K562 (cell line): ENCODE measurements at regions not wholly inside any gene's neighbourhood (a gene's known extent, or its start where the extent isn't known, plus 50 kb on each side); places are given as distances from the start of the nearest gene placed in this dataset.

Source experiments
- ATAC-seq: fragments of 200-7000 bp; cut with Tn5 transposase; 3 replicates; pipeline ENCODE4 v1.9.1; 2020; ENCODE audit warnings: moderate library complexity
- BruUV-seq: library from RNA; stranded (reverse); fragments of 400-500 nt; replicated peaks from 2 replicates; lab custom pipeline; 2021; lab: Mats Ljungman, UMichigan
- CTCF ChIA-PET: fragments of 300-600 bp; formaldehyde crosslinking; extraction: SDS; loops from one replicate; lab custom pipeline; 2021; ENCODE audit warnings: low intra/inter-chr PET ratio; lab: Yijun Ruan, JAX
- POLR2A ChIA-PET: fragments of 300-600, 350-650 bp; sonication (Branson Sonifier 250); formaldehyde crosslinking; extraction: SDS; loops from one replicate; lab custom pipeline; 2021; ENCODE audit warnings: antibody characterized with exemption, inconsistent platforms; lab: Yijun Ruan, JAX
- DNase-seq, 4 experiments: peaks; one replicate each; pipeline versions ENCODE4 v3.0.0 to v3.0.0-alpha.2; 2011 to 2018; ENCODE audit warnings: low spot score in 3 of 4, mixed read lengths in 3 of 4; ENCODE audit errors: extremely low read depth in 1 of 4
- FAIRE-seq: peaks from 2 replicates; lab custom pipeline; 2011; peaks lifted over from hg19 to GRCh38; lab: Jason Lieb, UNC
- H2AFZ ChIP-seq: 2 replicates; pipeline ENCODE4 v1.6.0; 2011; ENCODE audit warnings: low read depth, low read length, control low read depth, inconsistent platforms
- H3K27ac ChIP-seq: fragments of 200-600 bp; 3 replicates; pipeline ENCODE4 v1.8.0; 2011; ENCODE audit warnings: low read depth, mild to moderate bottlenecking, control low read depth, inconsistent platforms, low read length, moderate library complexity, mixed read lengths; ENCODE audit errors: extremely low read depth
- H3K27me3 ChIP-seq, 2 experiments: fragments of 300-600 bp in 1 of 2; 2 replicates in 1 of 2; 3 replicates in 1 of 2; pipeline versions ENCODE4 v1.6.0 to v1.8.0; 2011; ENCODE audit warnings: inconsistent platforms in 2 of 2, low read length in 2 of 2, mild to moderate bottlenecking in 1 of 2, mixed read lengths in 1 of 2, moderate library complexity in 1 of 2; ENCODE audit not compliant: control insufficient read depth in 2 of 2, insufficient read depth in 2 of 2
- H3K36me3 ChIP-seq: fragments of 300-600 bp; 3 replicates; pipeline ENCODE4 v1.8.0; 2011; ENCODE audit warnings: mild to moderate bottlenecking, low read length, inconsistent platforms; ENCODE audit not compliant: control insufficient read depth, insufficient read depth
- H3K4me1 ChIP-seq, 2 experiments: fragments of 200-600 bp in 1 of 2; replicated peaks in 1 of 2; 2 replicates in 1 of 2; 3 replicates in 1 of 2; pipeline versions ENCODE4 v1.5.1 to v1.8.0; 2011; ENCODE audit warnings: inconsistent platforms in 2 of 2, low read length in 2 of 2, mild to moderate bottlenecking in 1 of 2, mixed read lengths in 1 of 2, moderate library complexity in 1 of 2; ENCODE audit not compliant: control insufficient read depth in 2 of 2, insufficient read depth in 2 of 2
- H3K4me2 ChIP-seq: 2 replicates; pipeline ENCODE4 v1.6.1; 2011; ENCODE audit warnings: low read length, control low read depth, inconsistent platforms, mixed read lengths; ENCODE audit not compliant: insufficient read depth
- H3K4me3 ChIP-seq: fragments of 200-600 bp; sonication (generic), shearing (Covaris generic); 2 replicates; pipeline ENCODE4 v1.5.1; 2016; ENCODE audit warnings: control low read depth, inconsistent platforms
- H3K79me2 ChIP-seq: fragments of 200-600 bp; 3 replicates; pipeline ENCODE4 v1.8.0; 2011; ENCODE audit warnings: low read length, inconsistent platforms; ENCODE audit not compliant: control insufficient read depth, insufficient read depth
- H3K9ac ChIP-seq, 2 experiments: 2 replicates each; pipeline versions ENCODE4 v1.6.0 to v1.6.1; 2011; ENCODE audit warnings: low read depth in 2 of 2, low read length in 2 of 2, control low read depth in 1 of 2, inconsistent platforms in 1 of 2, mild to moderate bottlenecking in 1 of 2, mixed read lengths in 1 of 2; ENCODE audit not compliant: insufficient read depth in 1 of 2
- H3K9me1 ChIP-seq: one replicate; pipeline ENCODE4 v1.6.0; 2011; ENCODE audit warnings: inconsistent platforms, mild to moderate bottlenecking, low read length, moderate library complexity; ENCODE audit not compliant: control insufficient read depth, insufficient read depth
- H3K9me3 ChIP-seq: replicated peaks from 2 replicates; pipeline ENCODE4 v1.5.1; 2011; ENCODE audit warnings: low read depth, low read length, inconsistent platforms; ENCODE audit not compliant: control insufficient read depth, insufficient read depth
- H4K20me1 ChIP-seq: replicated peaks from 2 replicates; pipeline ENCODE4 v1.6.1; 2011; ENCODE audit warnings: low read length, inconsistent platforms, mixed read lengths; ENCODE audit not compliant: control insufficient read depth, insufficient read depth
- CREM ChIP-seq: IDR thresholded peaks from 2 replicates; pipeline ENCODE4 v1.6.1; 2014; ENCODE audit warnings: antibody characterized with exemption, low read depth
- DIDO1 ChIP-seq: fragments of 450-650 bp; IDR thresholded peaks from 2 replicates; pipeline ENCODE4 v1.6.1; 2016; ENCODE audit warnings: low read depth, missing biosample characterization, missing genetic modification characterization
- ERF ChIP-seq: fragments of 450-650 bp; formaldehyde crosslinking; IDR thresholded peaks from 2 replicates; pipeline ENCODE4 v1.4.0; 2020; ENCODE audit warnings: mild to moderate bottlenecking, mixed read lengths
- ESRRA ChIP-seq: fragments of 450-650 bp; IDR thresholded peaks from 2 replicates; pipeline ENCODE4 v1.6.1; 2014; ENCODE audit warnings: low read depth, mild to moderate bottlenecking, moderate library complexity, borderline replicate concordance
- HDAC3 ChIP-seq: fragments of 450-650 bp; IDR thresholded peaks from 2 replicates; pipeline ENCODE4 v1.6.1; 2018; ENCODE audit warnings: borderline replicate concordance, mild to moderate bottlenecking, moderate library complexity; ENCODE audit not compliant: partially characterized antibody
- HDGF ChIP-seq: fragments of 450-650 bp; IDR thresholded peaks from 2 replicates; pipeline ENCODE4 v1.6.1; 2016
- HIVEP1 ChIP-seq: fragments of 250-450 bp; sonication (Bioruptor Pico); IDR thresholded peaks from 2 replicates; pipeline ENCODE4 v1.4.0; 2020; ENCODE audit warnings: mild to moderate bottlenecking
- NFYB ChIP-seq: IDR thresholded peaks from 2 replicates; pipeline ENCODE4 v1.6.1; 2011; ENCODE audit warnings: mild to moderate bottlenecking, moderate library complexity; ENCODE audit not compliant: insufficient read length; ENCODE audit errors: extremely low read depth
- PML ChIP-seq: IDR thresholded peaks from 2 replicates; pipeline ENCODE4 v1.6.1; 2012; ENCODE audit warnings: low read length, inconsistent platforms
- POLR2AphosphoS5 ChIP-seq: IDR thresholded peaks from 2 replicates; pipeline ENCODE4 v1.6.1; 2011; ENCODE audit warnings: mild to moderate bottlenecking, low read depth, low read length, moderate library complexity; ENCODE audit not compliant: control insufficient read depth, insufficient read depth
- SIN3B ChIP-seq: fragments of 450-650 bp; IDR thresholded peaks from 2 replicates; pipeline ENCODE4 v1.6.1; 2017; ENCODE audit warnings: low read depth, mild to moderate bottlenecking, moderate library complexity
- TBL1XR1 ChIP-seq, 2 experiments: IDR thresholded peaks; 2 replicates each; pipeline ENCODE4 v1.6.1; 2012; ENCODE audit warnings: improper control_type of control experiment in 2 of 2, low read length in 2 of 2, mild to moderate bottlenecking in 1 of 2
- ZKSCAN1 ChIP-seq: fragments of 150-350 bp; IDR thresholded peaks from 2 replicates; pipeline ENCODE4 v1.6.1; 2016; ENCODE audit warnings: low read depth, low read length
- ZNF408 ChIP-seq: fragments of 250-450 bp; sonication (Bioruptor Pico); IDR thresholded peaks from 2 replicates; pipeline ENCODE4 v1.4.0; 2020; ENCODE audit warnings: low read depth, mild to moderate bottlenecking, moderate library complexity
- ZNF77 ChIP-seq: fragments of 250-450 bp; sonication (Bioruptor Pico); IDR thresholded peaks from 2 replicates; pipeline ENCODE4 v1.5.0; 2020
- ZNF778 ChIP-seq: fragments of 450-650 bp; formaldehyde crosslinking; IDR thresholded peaks from 2 replicates; pipeline ENCODE4 v1.4.0; 2020; ENCODE audit warnings: mild to moderate bottlenecking, moderate library complexity
- in situ Hi-C: fragments of 300-500 bp; cut with MboI; formaldehyde crosslinking; loops from 4 replicates; pipeline ENCODE4 v1.15.0; 2018; ENCODE audit warnings: inconsistent platforms, mixed read lengths
- intact Hi-C: fragments of 100-400 bp; cut with micrococcal nuclease; formaldehyde crosslinking; loops from 2 replicates; pipeline ENCODE4 v1.14.2; 2022
- TF ChIP-seq, protein P1 (sequence below): fragments of 450-650 bp; IDR thresholded peaks from 2 replicates; pipeline ENCODE4 v1.7.0; 2016; ENCODE audit warnings: borderline replicate concordance

- TF ChIP-seq, protein P1, sequence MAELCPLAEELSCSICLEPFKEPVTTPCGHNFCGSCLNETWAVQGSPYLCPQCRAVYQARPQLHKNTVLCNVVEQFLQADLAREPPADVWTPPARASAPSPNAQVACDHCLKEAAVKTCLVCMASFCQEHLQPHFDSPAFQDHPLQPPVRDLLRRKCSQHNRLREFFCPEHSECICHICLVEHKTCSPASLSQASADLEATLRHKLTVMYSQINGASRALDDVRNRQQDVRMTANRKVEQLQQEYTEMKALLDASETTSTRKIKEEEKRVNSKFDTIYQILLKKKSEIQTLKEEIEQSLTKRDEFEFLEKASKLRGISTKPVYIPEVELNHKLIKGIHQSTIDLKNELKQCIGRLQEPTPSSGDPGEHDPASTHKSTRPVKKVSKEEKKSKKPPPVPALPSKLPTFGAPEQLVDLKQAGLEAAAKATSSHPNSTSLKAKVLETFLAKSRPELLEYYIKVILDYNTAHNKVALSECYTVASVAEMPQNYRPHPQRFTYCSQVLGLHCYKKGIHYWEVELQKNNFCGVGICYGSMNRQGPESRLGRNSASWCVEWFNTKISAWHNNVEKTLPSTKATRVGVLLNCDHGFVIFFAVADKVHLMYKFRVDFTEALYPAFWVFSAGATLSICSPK = no peak
- no peak for TF ChIP-seq HDGF
- TF ChIP-seq, all 486 proteins: peak for 0
These were observed 131.5 kb downstream of the ATPSCKMT start (continued) for GRCh38 chr5:10118150-10118549.

DNA sequence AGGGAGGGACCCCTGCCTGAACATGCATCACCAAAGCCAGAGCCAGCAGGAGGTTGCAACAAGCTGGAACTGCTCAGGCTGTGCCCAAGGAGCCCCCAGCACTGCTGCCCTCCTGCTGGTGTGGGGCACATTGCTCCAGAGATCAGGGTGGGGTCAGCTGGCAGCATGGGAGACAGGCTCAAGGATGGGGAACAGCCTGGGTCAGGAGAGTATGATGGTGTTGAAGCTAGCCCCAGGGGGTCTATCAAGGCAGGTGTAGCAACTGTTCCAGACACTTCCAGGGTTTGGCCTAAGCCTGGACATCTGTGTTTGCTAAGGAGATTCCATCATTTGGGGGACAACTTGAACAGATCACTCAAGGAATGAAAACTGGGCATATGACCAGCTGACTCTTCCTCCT is 133.1 kb downstream of the ATPSCKMT start:
- H3K9ac ChIP-seq = no peak overlapping the region
- H3K4me2 ChIP-seq = no peak overlapping the region
- no peaks in the 10 kb centered on the region for H3K9me1 ChIP-seq
- DNase-seq (no peak), ATAC-seq (no peak), FAIRE-seq (no peak)
- no peaks in the 10 kb centered on the region for H4K20me1 ChIP-seq
- no peak overlapping the region for H2AFZ ChIP-seq
- H3K27ac ChIP-seq = no peak overlapping the region
- BruUV-seq = no TSS peak
- H3K4me1 ChIP-seq = no peaks in the 10 kb centered on the region
- TF ChIP-seq ZNF778 (CRISPR knock-in tag) = no peak
- TF ChIP-seq DIDO1 (tag) = no peak
- TF ChIP-seq ZKSCAN1 = no peak
- no peak for TF ChIP-seq NFYB
- no peak for TF ChIP-seq ZNF408
- TF ChIP-seq ZNF77 (CRISPR knock-in tag) = no peak
- no peak for TF ChIP-seq ERF (CRISPR knock-in tag)
- no peak for TF ChIP-seq CREM
- no peak for TF ChIP-seq SIN3B
- no peak for TF ChIP-seq HDAC3
- no peak for TF ChIP-seq ESRRA
- TF ChIP-seq PML = no peak
- no peak for TF ChIP-seq HIVEP1 (CRISPR knock-in tag)
- no peak for TF ChIP-seq POLR2AphosphoS5
- no peak for TF ChIP-seq TBL1XR1 (IDR thresholded peaks at IDR 0.05; ENCODE audit: low read length in 2 of 2)
- H3K36me3 ChIP-seq = no peaks in the 10 kb centered on the region
- H3K79me2 ChIP-seq = no peaks in the 10 kb centered on the region
- no peak overlapping the region for H3K4me3 ChIP-seq
- CTCF ChIA-PET = interaction anchor here (0.7 kb wide), 1 partner anchor 38 kb away, joined by 3 read pairs; no protein-coding TSS in a partner anchor
- peaks cover 2 to 13% of the 10 kb centered on the region in 2 experiments; a peak in 3 of 5 replicates for H3K27me3 ChIP-seq
- intact Hi-C loops = no loop called here
- H3K9me3 ChIP-seq = no peaks in the 10 kb centered on the region
- in situ Hi-C loops = no loop called here
- POLR2A ChIA-PET = interaction anchor here (1.6 kb wide), 1 partner anchor 16 kb away, joined by 3 read pairs; no protein-coding TSS in a partner anchor
